Urothelium cell line (cell line): ENCODE measurements at regions not wholly inside any gene's neighbourhood (a gene's known extent, or its start where the extent isn't known, plus 50 kb on each side); places are given as distances from the start of the nearest gene placed in this dataset.
"Not testable (repeated sequence)": the region's sequence is repeated elsewhere in the genome, so short reads cannot be mapped to it uniquely, and the experiment has no call there.

Experiments used
- DNase-seq: peaks from one replicate; pipeline ENCODE4 v3.0.0; 2011; ENCODE audit warnings: low spot score, mixed read lengths
- FAIRE-seq: peaks from 2 replicates; lab custom pipeline; 2011; peaks lifted over from hg19 to GRCh38; lab: Jason Lieb, UNC

DNA sequence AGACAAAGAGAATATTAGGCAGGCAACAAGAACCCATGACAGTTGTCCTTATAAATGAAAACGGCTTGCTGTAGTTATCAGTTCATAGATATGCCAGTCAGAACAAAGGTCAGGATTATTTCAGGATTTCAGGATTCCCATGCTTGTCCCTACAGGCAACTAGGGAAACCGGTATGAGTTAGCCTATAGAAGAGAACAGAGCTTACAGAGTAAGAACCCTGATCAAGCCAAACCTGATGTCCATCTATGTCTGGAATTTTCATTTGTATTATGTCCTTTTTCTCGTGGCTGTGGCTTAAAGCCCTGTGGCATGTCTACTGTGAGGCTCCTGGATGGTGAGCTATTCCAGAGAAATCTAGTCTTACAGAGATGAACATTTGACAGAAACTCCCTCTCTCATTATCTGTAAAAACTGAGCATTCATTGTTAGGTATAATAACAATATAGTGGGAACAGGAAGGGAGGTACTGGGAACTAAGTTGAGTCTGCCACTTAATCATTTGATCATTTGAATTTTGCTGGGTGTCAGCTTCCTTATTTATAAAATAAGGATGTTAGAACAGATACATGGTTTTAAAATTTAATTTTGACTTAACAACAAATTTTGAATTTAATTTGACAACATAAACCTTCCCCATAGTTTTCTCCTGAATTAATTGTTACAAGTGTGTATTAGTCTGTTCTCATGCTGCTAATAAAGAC is 129.5 kb upstream of the KLF3 start:
- no peak for DNase-seq
- no peak for FAIRE-seq

DNA sequence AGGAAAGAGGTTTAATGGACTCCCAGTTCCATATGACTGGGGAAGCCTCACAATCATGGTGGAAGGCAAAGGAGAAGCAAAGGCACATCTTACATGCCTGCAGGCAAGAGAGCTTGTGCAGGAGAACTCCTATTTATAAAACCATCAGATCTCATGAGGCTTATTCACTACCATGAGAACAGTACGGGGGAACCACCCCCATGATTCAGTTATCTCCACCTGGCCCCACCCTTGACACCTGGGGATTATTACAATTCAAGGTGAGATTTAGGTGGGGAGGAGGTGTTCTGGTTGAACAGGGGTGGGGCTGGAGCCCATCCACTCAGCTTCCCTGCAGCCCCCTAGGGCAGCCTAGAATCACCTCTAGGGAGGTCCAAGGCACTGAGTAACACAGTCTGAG is 128.9 kb upstream of the KLF3 start:
- not testable (repeated sequence) for DNase-seq, FAIRE-seq

DNA sequence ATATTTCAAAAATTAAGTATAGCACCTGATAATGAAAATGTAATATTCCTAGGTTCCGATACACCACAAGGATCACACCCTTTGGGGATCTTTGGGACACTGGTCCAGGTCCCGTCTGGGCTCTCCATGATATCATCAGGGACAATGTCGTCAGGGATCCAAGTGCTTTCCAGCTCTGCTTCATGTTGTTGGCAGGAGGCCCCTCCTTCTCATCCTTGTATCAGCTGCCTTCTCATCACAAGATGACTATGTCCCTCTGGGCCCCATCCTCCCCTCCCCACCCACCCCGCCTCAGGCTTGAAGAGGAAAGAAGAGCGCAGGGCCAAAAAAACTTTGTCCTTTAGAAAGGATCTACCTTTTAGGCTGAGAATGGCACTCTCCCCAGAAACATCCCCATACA is 128.3 kb upstream of the KLF3 start:
- DNase-seq (no peak), FAIRE-seq (no peak)

DNA sequence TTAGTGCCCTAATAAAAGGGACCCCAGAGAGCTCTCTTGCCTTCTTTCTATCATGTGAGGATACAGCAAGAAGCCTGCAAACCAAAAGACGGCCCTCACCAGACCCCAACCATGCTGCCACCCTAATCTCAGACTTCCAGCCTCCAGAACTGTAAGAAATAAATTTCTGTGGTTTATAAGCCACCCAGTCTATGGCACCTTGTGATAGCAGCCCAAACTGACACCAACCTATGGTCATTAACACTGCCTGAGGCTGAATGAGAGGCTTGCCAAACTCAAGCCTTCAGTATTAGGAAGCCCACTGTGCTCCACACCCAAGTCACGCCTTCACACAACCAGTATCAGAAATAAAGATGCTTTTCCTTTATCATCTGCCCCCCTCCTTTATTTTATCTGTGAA is 127.3 kb upstream of the KLF3 start:
- FAIRE-seq (no peak), DNase-seq (no peak)

DNA sequence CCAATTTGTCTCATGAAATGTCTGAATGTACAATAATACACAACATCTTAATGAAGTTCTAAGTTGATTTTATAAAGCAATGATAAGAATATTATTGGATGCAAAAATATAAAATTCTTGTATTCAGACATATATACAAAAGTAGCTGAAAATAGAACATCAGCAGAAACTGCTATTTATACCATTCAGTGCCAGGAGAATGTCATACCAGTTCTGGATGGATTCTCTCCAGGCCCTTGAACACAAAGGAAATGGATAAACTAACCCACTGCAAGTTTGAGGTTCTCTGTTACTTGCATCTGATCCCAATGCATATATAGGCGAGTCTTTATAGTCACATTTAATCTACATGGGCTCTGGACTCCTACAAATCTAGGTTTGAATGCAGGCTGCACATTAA is 126.3 kb upstream of the KLF3 start:
- DNase-seq = no peak
- no peak for FAIRE-seq

DNA sequence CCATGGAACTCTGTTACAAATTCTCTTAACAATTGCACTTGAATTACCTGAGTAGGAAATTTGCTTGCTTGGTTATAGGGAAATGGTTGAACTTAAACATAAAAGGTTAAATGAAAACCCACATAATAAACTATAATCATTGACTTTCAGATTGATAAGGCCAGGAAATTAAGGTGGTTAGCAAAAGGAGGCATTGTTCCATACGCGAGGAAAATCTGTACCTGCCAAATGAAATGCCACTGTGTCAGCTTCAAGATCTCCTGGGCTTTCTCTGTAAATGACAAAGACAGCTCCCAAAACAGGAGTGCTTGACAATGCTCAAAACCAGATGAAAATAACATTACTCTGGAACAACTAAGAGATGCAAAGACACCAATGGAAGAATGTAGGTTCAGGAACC is 125.5 kb upstream of the KLF3 start:
- FAIRE-seq = no peak
- DNase-seq = no peak

DNA sequence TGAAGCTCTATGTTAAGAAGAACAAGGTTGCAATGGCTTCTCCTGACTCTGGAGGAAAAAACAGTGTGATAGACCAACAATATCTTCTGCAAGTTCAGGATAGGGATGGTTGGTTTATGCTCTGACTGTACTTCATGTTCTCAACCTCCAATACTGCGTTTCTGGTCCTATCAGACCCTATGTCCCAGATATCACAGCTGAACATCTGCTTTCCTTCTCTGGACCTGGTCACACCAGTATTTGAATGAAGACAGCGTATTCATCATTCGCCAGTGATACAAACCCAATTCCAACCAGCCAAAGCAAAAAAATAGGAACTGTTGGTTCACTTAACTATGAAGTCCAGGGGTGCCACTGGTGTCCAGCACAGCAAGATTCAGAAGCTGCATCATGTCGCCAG is 124.5 kb upstream of the KLF3 start:
- no peak for DNase-seq

DNA sequence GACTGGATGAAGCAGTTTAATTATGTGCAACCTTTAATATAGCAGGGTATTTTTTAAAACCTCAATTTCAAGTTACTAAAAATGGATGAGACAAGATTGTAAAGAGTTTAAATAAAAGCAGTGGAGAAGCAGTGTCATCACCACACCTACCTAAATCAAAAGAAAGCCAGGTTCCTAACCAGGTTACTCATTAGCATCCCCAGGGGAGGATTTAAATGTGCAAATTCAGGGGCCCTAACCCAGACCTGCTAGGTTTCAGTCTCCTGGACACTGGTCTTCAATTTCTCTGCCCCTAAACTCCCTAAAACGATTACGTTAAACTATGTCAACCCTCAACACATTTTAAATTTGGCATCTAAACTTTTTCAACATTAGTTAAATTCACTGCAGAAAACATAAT is 116.9 kb upstream of the KLF3 start:
- DNase-seq = no peak
- no peak for FAIRE-seq

More for the DNA sequence above, 124.5 kb upstream of the KLF3 start:
- no peak for FAIRE-seq

DNA sequence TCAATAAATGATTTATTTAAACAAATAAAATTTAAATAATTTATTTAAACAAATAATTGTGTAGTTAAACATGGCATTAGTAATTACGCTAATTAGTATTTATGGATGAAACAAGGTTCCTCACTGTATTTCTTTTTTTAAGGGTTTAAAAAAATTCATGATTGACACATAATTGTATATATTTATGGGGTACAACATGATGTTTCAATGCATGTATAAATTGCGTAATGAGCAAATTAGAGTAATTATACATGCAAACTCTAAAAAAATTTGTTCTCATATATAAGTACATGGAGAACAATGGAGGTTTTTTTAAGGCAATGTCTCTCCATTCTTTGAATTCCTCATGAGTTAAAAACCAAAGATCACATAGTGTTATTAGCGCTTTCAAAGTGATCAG is 115.7 kb upstream of the KLF3 start:
- DNase-seq (no peak), FAIRE-seq (no peak)

DNA sequence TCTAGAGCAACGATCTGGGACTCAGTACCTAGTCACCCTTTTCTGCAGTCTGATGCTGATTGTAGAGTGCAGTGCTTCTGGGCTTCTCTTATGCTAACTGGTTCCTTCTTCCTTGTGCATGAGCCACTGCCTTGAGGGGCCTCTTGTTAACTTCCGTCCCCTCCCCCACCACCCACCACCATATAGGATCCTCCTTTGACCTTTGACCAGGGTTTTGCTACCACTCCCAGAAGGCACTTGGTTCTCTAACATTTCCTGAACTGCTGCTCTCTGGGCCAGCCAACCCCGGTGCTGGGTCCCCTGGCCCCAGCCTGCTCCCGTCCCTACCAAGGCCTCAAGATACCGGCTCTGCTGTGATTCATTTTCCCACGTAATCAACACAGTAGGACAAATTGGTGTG is 104.6 kb upstream of the KLF3 start:
- FAIRE-seq (no peak), DNase-seq (no peak)

DNA sequence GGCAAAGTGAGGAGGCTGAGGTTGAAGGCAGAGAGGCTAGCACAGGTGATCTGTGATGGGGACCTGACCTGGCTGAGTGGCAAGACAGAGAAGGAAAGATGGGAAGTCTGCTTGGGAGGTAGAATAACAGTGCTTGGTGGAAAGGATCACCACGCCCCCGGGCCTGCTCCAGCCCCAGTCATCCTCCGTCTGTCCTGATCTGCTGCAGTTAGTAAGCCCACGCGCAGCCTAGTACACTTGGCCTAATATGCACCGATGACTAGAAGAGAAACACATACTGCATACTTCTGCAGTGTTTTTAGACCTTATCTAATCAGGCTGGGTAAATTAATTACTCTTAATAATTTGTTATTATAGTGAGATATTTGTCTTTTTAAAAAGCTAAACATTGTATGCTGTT is 103.7 kb upstream of the KLF3 start:
- DNase-seq = no peak
- FAIRE-seq = no peak

DNA sequence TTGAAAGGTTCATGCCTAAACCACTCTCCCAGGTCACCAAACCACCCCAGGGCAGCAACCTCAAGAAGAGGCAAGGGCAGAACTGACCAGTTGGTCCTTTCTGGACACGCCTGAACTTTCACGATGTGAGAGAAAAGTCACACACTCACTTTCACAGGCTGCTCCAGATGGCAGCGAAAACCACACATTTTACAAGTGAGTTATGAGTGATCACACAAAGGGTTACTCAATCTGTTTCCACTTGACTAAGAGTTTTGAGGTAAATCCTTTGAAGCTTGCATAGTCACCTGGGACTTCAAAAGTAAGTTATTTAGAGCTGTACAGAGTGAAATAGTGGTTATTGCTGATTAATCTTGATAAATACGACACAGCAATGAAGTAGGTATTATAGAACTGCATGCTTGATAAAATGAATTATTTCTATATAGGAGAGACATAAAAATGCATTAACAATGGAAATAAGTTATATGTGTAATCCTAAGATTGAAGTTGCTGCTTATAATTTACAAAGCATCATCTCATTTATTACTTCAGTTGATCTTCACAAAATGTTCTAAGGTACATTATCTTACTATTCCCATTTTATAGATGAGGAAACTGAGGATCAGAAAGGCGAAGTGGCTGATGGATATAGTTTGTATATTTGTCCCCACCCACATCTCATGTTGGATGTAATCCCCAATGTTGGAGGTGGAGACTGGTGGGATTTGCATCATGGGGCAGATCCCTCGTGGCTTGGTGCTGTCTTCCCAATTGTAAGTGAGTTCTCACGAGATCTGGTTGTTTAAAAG is 103.0 kb upstream of the KLF3 start:
- no peak for FAIRE-seq
- DNase-seq = no peak

DNA sequence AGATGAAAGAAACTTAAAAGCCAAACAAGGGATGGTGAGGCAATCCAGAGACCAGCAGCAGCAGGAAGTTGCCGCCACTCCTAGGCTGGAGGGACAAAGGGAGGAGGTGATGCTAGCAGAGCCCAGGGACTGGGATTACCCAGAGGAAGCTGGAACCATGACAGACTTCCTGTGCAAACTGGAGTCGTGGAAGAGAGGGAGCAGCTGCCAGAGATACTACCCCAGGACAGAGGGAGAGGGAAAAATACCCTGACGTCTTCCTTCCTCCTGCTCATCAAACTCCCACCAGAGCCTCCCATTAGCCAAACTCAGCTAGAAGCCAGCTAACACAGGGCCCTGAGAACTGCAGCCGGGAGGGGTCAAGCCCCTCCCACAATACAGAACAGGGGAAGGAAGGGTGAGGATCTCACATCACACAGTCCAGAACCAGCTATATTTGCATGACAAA is 101.2 kb upstream of the KLF3 start:
- no peak for FAIRE-seq
- no peak for DNase-seq

DNA sequence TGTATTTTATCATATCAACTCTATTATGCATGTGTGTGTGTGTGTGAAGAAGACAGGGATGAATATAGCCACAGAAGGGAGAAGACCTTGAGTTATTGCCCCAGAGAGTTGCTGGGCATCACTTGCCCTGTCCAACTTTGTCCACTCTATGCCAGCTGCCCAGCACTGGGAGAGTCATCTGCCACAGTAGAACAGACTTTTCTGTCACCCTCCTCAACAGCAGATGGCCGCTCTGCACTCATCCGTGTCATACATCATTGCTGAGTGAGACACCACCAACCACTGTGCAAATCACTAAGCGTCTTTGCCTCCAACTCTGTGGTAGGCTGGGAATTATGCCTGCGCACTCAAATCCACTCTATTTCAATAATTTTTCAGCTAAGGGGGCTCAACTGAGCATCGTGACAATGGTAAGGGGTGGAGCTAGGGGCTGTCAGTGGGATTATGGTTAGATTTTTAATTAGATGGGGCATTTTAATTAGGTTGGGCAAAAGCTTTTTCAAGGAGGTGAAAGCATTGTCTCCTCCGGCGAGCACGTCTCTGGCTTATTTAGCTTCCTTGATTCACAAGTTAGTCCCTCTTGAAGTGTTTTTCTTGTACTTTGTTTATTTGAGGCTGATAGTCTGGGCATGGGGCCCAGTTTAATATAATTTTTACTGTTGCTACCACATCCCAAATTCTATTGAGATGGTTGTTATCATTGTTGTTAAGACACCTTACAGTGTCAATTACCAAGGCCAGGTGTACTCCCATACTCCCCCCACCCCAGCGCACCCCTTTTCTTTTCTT is 100.1 kb upstream of the KLF3 start:
- no peak for FAIRE-seq
- no peak for DNase-seq

DNA sequence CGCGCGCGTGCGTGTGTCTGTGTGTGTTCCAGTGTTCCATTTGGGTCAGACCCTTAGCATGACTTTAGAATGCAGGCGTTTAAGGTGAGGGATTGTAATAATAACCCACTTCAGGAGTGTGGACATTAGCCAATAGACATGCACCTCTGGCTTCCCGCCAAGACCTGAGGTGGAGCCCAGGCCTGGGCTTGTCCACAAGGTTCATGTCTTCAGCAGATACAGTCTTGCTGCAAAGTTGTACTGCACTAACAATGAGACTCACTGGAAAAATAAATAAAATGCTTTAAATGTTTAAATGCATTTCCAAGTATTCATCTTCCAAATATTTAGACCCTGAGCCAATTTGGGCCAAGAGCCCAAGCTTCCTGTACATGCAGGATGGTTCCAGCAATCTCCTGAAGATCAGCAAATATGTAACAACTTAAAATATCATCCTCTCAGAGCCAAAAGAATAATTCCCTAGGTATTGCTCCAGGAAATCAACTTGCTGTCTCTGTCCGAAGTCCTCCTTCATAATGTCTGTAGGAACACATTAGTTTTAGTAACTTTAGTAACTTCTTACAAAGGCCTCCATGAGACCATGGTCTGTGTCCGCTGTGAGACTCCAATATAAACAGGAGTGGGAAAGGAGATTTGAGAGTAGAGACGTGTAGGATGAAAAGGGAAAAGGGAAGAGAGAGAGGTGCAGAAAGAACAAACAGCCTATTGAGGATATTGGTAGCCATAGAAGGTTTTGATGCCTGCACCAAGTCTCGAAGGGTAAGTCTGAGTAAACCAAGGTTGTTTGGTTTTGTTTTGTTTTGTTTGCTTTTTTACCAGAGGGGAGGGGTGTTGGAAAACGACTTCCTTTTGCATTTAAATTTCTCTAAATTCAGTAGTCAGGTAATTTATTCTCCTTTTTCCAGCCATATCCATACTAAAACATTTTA is 98.5 kb upstream of the KLF3 start:
- no peak for FAIRE-seq
- peak; percentile 33 for DNase-seq

DNA sequence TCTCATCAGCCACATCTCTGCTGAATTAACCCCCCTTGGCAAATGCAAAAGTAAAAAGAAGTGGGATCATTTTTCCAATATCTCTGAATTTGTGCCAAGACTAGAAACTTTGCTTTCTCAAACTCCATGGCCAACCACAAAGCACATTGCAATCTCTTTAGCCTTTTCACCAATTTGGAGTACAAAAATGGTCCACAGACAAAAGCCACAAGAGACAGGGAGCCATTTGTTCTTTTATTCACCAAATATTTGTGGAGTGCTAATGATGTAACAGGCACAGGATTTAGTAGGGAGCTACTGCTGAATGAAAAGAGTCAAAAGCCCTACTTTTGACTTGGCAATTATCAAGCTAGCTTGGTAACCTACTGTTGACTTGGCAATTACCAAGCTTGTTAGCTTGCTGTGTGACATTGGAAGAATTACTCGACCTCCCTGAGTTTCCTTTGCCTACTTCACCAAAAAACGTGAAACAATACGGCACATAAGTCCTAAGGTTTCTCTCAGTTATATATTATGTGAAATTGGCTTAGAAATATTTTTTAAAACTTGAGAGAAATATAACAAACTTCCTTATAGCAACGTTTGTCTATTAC is 97.1 kb upstream of the KLF3 start:
- no peak for FAIRE-seq

DNA sequence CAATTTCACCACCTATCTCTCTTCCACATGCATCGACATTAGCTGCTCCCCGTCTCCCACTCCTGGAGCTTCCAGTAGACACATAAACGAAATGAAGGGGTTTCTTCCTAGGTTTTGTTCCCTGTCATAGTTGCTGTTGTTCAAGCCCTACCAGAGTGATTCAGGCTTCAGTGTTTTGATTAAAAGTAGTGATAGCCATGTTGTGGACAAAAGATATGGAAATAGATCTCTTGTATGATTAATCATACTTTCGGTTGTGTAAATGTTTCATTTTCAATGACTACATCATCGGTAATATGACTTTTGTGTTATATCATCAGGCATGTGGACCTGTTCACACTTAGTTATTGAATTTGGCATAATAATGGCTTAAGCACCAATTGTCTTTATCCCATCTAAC is 96.5 kb upstream of the KLF3 start:
- FAIRE-seq = no peak

More for the DNA sequence above, 97.1 kb upstream of the KLF3 start:
- DNase-seq = no peak

DNA sequence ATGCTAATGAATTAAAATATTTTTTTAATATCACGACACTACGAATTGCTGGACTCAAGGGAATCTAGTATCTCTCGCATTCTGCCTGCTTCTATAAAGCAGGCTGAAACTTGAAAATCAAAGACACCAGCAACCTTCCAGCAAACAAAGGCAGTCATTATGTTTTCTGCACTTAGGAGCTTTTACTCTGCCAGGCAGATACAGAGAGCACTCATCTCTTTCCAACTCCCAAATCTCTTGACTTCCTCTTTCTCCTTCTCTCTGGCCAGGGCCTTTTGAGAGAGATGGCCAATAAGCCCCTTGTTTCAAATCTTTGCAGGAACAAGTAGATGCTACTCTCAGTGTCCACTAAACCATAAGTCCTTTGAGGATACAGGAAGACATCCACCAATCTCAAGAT is 95.2 kb upstream of the KLF3 start:
- FAIRE-seq (no peak), DNase-seq (no peak)

More for the DNA sequence above, 96.5 kb upstream of the KLF3 start:
- no peak for DNase-seq

DNA sequence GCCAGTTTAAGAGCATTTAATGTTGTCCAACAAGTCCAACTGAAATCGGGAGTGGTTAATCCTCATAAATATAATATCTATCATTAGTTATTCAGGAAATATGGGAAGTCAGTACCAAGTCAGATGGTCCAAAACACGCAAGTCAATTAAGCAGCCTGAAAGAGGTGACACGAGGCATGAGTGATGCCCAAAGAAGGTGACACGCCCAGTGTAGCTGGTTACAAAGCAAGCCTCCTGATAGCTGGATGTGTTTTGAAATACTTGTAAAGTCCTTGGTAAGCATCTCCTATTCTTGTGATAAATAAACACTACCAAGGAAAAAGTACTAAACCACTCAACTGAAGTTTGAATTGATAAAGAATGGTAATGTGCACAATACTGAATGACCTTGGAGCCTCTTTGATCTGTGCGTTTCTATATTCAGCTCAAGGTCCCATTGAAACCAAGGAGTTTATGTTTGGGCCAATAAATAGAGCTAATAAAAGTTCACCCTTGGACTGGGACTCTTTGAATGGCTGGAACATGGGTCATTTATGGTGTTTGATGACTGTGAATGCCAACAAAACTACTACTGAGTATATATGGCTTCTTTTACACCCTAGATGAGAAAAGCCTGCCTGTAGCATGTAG is 93.2 kb upstream of the KLF3 start:
- FAIRE-seq = no peak
- DNase-seq = no peak

DNA sequence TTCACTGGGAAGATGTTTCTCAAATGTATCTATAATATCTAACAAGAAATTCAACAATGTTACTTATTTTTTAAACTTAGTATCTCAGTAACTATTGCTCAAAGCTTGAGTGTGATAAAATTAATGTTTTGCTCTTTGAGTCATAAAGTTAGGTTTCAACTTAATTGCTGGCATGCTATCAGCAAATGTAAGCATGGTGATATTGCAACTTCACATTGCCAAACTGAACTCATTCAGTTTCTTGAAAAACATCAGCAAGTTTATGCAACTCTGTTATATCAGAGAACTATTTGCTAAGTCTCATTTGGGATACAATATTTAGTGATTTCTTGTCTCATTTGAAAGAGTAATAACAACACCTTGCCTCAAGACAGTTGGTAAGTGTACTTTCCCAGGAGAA is 91.2 kb upstream of the KLF3 start:
- DNase-seq (no peak), FAIRE-seq (no peak)
